ENCODE measurements at regions not wholly inside any gene's neighbourhood (a gene's known extent, or its start where the extent isn't known, plus 50 kb on each side); places are given as distances from the start of the nearest gene placed in this dataset.

DNA sequence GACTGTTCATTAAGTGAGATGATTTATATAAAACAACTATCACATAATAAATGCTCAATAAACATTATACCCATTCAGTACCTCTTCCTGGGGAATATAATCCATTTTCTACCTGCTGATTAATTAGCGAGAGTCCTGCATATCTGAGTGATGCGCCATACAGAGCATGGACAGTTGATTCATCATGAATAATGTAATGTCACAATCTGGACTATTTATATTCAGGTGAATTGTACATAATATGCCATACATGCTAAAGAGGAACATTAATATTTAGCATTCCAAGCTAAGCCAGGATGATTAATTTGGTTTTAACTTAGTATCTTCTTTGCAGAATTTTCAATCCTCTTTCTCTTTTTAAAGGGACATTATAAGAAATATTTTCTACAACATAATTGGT lies 362.0 kb upstream of the XYLT1 start:
- TF ChIP-seq, protein P1, sequence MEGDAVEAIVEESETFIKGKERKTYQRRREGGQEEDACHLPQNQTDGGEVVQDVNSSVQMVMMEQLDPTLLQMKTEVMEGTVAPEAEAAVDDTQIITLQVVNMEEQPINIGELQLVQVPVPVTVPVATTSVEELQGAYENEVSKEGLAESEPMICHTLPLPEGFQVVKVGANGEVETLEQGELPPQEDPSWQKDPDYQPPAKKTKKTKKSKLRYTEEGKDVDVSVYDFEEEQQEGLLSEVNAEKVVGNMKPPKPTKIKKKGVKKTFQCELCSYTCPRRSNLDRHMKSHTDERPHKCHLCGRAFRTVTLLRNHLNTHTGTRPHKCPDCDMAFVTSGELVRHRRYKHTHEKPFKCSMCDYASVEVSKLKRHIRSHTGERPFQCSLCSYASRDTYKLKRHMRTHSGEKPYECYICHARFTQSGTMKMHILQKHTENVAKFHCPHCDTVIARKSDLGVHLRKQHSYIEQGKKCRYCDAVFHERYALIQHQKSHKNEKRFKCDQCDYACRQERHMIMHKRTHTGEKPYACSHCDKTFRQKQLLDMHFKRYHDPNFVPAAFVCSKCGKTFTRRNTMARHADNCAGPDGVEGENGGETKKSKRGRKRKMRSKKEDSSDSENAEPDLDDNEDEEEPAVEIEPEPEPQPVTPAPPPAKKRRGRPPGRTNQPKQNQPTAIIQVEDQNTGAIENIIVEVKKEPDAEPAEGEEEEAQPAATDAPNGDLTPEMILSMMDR (IDR thresholded peaks at IDR 0.05): no peak
- no peak for TF ChIP-seq EZH2 (IDR thresholded peaks at IDR 0.05; ENCODE audit: borderline replicate concordance, insufficient read depth, low read depth, low read length, poor library complexity, severe bottlenecking)

Measured in B cell (primary cell).